ENCODE measurements at regions not wholly inside any gene's neighbourhood (a gene's known extent, or its start where the extent isn't known, plus 50 kb on each side); places are given as distances from the start of the nearest gene placed in this dataset.

DNA sequence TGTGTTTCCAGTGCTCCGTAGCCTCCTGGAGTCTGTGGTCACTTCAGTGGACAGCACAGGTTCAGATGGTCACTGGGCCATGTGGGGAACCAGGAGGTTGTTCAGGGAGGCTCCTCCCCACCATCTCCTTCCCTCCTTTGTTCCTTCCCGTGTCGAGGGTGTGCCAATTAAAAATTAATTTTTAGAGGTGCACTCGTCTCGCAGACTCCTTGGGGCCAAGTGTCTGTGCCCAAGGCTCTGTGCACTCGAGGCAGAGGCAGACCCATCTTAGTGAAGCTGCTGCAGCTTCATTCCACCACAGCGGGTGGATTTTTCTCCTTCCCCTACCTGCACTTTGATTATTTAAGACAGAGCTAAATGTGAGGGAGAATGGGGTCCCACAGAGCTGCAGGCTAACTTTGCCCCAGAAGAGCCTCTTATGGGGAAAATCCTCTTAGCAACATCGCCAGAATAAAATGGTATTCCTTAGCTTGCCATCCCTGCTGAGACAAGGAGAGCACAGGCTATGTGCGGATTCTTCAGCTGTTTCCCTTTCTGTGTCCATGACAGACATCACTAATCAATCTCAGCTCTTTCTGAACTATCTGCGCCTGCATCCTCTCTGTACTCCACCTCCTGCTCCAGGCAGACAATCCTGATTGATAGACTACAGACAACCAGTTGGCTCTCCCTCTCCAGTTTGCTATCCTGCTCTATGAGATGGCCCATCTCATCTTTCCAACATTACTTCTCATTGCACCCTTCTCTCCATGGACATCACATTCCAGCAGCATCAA is 159.5 kb downstream of the VRK1 start:
- TF ChIP-seq, protein P1, sequence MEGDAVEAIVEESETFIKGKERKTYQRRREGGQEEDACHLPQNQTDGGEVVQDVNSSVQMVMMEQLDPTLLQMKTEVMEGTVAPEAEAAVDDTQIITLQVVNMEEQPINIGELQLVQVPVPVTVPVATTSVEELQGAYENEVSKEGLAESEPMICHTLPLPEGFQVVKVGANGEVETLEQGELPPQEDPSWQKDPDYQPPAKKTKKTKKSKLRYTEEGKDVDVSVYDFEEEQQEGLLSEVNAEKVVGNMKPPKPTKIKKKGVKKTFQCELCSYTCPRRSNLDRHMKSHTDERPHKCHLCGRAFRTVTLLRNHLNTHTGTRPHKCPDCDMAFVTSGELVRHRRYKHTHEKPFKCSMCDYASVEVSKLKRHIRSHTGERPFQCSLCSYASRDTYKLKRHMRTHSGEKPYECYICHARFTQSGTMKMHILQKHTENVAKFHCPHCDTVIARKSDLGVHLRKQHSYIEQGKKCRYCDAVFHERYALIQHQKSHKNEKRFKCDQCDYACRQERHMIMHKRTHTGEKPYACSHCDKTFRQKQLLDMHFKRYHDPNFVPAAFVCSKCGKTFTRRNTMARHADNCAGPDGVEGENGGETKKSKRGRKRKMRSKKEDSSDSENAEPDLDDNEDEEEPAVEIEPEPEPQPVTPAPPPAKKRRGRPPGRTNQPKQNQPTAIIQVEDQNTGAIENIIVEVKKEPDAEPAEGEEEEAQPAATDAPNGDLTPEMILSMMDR (IDR thresholded peaks at IDR 0.05), result no peak
- no peak for TF ChIP-seq POLR2A (IDR thresholded peaks at IDR 0.05)

Measured in suprapubic skin (tissue), 3 donors.